Epithelial cell of proximal tubule (primary cell): ENCODE measurements at regions not wholly inside any gene's neighbourhood (a gene's known extent, or its start where the extent isn't known, plus 50 kb on each side); places are given as distances from the start of the nearest gene placed in this dataset.

Experiments used
- DNase-seq: peaks from one replicate; pipeline ENCODE4 v3.0.0-alpha.2; 2011; ENCODE audit warnings: low read depth
- H3K4me3 ChIP-seq: 2 replicates; pipeline ENCODE4 v1.5.1; 2011; ENCODE audit warnings: low read depth, mild to moderate bottlenecking, low read length
- TF ChIP-seq, protein P1 (sequence below): conservative IDR thresholded peaks from 2 replicates; pipeline ENCODE4 v1.5.1; 2012; ENCODE audit warnings: low read depth, mild to moderate bottlenecking, low read length

DNA sequence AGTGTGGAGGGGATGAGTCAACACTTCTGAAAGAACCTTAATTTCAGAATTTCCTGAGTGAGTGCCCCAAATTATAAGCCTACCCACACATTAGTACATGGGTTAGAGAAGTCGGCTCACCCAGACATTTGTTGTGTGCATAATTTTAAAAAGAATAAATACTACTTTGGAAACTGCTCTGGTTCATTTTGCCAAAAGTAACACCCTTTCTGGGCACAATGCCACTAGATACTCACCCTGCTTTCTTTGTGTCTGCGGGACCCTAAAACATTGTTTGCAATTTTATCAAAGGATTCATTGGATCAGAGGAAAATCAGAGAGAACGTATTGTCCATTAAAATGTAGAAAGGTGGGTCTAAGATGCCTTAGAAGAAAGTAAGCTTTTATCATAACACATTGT lies 245.5 kb upstream of the NRP1 start:
- no peak for DNase-seq
- no peak overlapping the region for H3K4me3 ChIP-seq
- TF ChIP-seq, protein P1, sequence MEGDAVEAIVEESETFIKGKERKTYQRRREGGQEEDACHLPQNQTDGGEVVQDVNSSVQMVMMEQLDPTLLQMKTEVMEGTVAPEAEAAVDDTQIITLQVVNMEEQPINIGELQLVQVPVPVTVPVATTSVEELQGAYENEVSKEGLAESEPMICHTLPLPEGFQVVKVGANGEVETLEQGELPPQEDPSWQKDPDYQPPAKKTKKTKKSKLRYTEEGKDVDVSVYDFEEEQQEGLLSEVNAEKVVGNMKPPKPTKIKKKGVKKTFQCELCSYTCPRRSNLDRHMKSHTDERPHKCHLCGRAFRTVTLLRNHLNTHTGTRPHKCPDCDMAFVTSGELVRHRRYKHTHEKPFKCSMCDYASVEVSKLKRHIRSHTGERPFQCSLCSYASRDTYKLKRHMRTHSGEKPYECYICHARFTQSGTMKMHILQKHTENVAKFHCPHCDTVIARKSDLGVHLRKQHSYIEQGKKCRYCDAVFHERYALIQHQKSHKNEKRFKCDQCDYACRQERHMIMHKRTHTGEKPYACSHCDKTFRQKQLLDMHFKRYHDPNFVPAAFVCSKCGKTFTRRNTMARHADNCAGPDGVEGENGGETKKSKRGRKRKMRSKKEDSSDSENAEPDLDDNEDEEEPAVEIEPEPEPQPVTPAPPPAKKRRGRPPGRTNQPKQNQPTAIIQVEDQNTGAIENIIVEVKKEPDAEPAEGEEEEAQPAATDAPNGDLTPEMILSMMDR, result no peak

- DNase-seq, result no peak
- TF ChIP-seq, protein P1, result no peak
- H3K4me3 ChIP-seq, result no peak overlapping the region
Observed at GRCh38 chr10:33573606-33574005, 239.1 kb upstream of the NRP1 start.

GRCh38 chr10:33571616-33572015 lies 237.1 kb upstream of the NRP1 start:
- TF ChIP-seq, protein P1, result no peak
- H3K4me3 ChIP-seq, result no peak overlapping the region
- peak; percentile 71 for DNase-seq

- TF ChIP-seq, protein P1, result no peak
- no peak overlapping the region for H3K4me3 ChIP-seq
- DNase-seq, result no peak
Observed at GRCh38 chr10:33570495-33570894, 236.0 kb upstream of the NRP1 start.

- TF ChIP-seq, protein P1, result no peak
- DNase-seq, result no peak
- H3K4me3 ChIP-seq, result no peak overlapping the region
Observed at GRCh38 chr10:33569702-33570101, 235.2 kb upstream of the NRP1 start.

DNA sequence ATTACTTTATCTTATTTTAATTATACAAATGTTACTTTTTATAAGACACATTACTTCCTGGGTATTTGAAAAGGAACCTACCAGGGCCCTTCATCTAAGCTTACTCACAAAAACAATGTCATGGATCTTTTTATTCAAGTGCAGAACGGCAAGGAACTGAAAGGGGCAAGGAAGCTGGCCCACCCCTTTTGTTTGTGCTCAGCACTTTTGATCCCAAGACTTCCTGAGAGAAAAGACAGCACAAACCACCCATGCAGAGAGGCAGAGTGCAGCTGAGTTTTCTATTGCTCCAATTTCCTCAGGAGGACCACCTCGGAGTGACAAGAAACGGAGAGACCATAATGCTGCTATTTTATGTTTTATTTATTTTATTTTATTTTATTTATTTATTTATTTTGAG lies 232.0 kb upstream of the NRP1 start:
- DNase-seq, result no peak
- TF ChIP-seq, protein P1, result no peak
- H3K4me3 ChIP-seq, result no peak overlapping the region

DNA sequence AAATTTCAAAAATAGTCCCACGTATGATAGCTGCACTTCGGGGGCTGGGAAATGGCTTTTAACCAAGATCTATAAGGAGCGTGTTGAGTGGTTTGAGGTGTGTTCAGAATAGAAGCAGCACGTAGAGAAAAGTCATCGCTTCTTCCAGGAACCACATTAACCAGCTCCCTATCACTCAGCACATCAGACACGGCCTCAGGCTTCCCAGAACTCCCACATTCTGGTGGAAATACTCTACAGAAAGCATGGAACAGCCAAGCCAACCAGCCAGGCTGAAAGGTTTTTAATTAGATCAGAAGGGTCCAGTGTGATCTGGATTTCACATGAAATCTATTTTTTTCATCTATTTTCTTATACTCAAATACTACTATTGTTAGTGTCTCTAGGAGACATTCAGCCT lies 231.5 kb upstream of the NRP1 start:
- TF ChIP-seq, protein P1, result no peak
- no peak overlapping the region for H3K4me3 ChIP-seq
- DNase-seq, result no peak
